GM19238 (cell line): ENCODE measurements at regions not wholly inside any gene's neighbourhood (a gene's known extent, or its start where the extent isn't known, plus 50 kb on each side); places are given as distances from the start of the nearest gene placed in this dataset.

Source experiments
- DNase-seq: peaks from one replicate; pipeline ENCODE4 v3.0.0; 2011; ENCODE audit warnings: low spot score; ENCODE audit not compliant: insufficient read length

DNA sequence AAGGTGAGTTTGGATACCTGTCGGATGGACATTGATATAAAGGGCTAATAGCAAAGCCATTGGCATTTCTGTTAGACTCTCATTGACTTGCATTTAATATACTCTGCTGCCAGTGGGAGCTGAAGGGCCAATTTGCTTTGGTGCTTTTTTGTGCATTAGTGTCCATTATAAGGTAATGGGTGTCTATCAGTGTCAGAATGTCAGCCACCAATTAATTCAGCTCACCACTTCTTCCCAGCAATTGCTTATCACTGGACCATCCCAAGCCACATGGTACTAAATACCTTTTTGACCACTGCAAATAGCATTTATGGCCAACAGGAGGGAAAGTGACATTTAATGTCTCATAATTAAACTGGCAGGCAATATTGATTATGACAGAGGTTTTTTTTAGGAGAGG, 317.8 kb downstream of the TEX29 start:
- no peak for DNase-seq

DNA sequence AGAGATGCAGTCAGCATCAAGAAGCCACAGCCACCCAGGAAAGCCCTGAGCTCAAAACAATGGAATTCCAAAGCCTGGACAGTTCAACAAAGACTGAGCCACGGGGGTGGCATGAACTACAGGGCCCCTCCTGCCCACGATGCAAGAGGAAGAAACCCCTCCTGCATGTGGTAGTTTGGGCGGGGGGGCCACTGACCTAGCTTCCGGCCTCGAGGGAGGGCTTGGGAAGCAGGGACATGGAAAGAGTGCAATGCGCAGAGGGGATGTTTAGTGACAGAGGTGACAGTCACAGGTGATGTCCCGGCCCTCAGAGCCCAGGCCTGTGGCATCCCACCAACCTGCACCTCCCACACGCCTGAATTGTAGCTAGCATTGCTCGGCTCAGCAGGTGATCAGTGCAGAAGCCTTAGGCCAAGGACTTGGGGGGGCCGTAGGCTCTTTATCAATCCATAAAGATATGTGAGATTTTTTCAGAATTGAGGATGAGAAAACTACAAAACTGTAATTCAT, 318.8 kb downstream of the TEX29 start:
- no peak for DNase-seq

DNA sequence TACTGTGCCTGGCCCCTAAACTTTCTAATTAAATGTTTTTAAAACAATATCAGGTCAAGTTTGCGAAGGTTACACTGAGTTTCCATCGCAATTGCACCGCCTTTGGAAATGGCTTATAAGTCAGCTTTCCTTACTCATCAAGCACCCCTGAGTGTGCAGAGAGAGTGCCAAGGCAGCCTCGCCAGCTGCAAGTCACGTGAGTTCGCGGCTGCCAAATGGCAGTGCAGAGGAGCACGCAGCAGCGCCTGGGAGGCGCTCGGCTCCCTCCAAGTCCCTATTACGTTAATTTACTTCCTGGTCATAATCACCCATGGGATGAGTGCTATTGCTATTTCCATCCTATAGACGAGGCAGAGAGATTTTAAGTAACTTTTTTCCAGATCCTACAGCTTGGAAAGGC, 319.6 kb downstream of the TEX29 start:
- DNase-seq = no peak

DNA sequence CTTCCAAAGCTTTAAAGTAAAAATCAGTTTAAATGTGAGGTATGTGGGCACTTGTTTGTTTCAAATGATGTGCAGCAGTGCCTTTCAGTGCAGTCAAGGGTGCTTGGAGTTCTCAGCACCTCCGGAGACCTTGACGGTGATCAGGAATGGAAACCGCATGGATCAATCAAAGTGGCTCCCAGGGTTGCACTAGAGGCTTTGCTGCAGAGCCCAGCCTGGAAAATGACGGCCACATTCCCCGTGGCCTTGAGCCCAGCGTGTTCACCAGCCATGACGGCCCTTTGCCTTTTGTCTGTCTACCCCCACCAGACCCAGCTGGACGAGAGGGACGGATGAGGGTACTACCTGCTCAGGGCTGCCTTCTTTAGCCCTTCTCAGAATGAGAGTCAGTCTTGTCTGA, 320.0 kb downstream of the TEX29 start:
- DNase-seq = no peak

DNA sequence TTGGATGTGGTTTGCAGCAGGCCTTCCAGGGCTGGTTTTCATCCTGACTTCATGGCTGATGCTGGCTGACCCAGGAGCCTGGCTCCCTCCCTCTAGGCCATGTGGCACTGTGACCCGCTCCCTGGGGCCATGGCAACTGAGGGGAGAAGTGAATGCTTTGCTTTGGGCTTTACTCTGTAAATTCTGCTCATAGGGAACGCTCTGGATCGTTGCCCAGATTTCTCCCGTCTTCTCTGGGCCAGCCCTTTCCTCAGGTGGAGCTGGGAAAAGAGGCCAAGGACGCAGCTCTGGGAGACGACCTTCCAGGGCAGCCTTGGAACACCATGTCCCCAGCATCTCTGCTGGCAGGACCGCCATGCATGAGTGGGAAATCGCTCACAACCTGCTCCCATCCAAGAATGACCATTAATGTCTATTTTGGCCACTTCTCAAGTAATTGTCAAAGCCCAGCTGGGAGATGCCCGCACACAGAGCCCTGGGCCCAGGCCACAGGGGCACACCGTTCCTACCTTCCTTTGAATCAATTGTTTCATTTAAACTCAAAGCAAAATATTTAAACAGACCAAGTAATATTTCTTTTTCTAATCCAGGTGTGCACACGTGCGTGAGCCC, 321.8 kb downstream of the TEX29 start:
- no peak for DNase-seq

DNA sequence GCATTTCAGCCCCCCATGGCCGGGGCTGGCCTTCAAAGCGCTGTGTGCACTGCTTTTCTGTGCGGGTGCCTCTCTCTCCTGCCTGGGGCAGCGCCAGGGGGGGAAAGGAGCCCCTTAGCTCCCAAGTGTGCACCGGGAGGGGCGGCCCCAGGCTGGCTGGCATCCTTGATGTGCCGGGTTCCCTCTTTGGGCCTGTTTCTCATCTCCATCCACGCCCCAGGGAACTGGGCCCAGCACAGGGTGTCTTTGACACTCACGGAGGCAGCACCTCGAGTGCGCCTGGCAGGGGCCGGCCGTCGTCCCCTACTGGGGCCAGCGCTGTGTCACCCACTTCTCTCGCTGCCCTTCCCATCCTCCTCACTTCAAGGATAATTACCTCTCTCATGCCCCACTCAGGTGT, 324.3 kb downstream of the TEX29 start:
- no peak for DNase-seq

DNA sequence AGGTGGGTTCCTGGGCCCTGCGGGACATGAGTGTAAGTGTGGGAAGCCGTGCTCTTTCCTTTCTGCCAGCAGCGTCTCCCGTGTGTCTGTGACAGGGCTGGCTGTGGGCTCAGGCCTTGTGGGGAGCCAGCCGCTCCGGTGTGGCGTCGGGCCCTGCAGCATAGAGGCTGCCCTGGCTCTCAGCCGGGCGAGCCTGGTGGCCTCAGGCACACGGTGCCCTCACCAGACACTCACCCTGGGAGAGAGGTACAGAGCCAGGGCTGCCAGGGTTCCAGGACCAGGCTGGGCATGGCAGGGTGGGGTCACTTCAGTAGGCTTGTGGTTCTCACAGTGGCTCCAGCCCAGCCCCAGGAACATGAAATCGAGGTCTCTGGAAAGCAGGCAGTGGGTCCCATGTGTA, 324.8 kb downstream of the TEX29 start:
- no peak for DNase-seq

DNA sequence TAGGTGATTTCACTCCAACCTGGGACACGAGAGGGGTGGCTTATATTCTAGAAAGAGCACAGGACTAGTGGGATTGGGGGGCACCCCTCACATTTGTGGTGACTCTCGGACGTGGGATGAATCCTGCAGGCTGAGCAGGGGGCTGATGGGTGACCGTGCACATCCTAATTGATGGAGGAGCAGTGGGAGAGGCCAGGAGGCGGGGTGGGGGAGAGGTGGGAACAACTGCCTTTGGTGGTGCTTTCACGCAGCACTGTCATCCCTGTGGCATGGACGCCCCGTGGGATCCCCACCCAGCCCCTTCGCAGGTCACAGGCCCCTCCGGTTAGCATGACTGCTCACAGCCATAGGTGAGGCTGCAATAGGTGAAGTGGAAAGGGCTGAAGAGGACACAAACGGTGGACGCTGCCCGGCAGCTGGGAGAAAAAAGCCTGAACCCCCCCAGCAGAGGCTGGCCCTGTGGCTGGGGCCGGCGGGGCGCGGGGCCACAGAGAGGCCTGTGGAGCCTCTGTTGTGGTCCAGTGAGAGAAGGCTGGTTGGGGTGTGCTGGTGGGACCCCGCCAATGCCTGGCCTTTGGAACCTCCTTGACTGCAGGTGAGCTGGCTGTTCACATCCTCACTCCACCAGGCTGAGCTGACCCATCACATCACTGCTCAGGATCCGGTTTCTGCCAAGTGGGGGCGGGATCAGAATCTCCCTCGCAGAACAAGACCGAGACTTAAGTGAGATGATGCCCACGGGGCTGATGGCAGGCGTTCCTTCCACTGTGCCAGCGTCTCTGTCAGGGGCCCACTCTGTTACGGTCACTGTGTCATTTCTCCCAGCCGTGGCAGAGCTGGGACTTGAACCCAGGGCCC, 325.4 kb downstream of the TEX29 start:
- DNase-seq = no peak

DNA sequence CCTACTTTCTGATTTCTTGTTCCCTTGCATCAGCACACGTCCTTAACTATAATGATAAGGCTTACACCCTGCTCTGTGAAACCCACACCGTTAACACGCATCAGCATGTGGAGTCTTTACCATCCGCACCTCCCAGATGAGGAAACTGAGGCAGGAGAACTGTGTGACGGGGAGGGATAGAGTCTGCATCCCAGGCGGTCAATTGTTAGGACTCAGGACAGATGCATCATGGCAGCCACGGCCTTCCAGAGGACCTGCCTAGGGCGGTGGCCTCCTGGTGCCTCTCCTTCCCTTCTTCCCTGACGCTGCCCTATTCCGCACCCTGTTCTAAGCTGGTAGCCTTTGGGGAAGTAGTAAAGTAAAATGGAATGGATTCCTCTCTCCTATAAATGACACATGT, 326.0 kb downstream of the TEX29 start:
- DNase-seq = no peak

DNA sequence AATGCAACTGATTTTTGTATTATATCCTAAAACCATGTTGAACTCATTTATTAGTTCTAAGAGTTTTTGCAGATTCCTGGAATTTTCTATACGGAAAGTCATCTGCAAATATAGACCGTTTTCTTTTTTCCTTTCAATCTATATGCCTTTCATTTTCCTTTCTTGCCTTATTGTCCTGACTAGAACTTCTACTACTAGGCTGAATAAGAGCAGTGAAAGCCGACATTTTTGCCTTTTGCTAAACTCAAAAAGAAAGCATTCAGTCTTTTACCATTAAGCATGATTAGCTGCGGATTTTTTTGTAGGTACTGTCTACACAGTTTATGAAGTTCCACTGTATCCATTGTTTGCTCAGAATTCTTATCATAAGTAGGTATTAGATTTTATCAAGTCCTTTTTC, 328.4 kb downstream of the TEX29 start:
- DNase-seq = no peak

DNA sequence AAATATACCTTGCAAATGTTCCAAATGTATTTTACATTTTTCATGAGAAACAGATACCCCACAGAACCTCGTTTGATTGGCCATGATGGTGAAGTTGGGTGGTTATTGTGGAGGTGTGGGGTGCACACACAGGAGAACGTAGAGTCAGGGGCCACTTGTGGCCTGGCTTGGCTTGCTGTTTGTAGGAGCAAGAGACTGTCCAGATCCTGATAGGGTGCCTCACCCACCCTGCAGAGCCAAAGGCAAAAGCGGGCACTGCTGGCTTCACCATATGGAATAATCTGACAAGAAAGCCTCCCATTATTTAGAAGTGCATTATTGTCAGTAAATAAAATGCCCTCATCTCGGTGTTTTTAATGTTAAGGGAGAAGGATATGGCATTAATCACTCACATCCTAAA, 330.2 kb downstream of the TEX29 start:
- no peak for DNase-seq

DNA sequence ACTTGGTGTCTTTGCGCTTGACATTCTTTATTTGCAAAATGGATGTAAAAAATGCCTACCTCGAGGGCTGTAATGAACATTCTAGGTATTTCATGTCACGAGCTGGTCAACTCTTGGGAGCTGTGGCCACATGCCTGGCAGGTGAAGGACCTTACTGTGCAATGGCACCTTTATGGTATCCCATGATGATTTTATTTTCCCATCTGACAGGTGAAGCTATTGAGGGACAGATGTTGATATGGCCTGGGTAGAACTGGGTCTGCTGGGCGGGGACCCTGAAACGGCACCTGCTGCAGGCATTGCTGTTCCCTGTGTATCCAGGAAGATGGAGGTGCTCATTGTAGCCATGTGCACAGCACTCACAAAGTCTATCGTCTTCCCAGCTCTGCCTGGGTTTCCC, 332.2 kb downstream of the TEX29 start:
- no peak for DNase-seq

DNA sequence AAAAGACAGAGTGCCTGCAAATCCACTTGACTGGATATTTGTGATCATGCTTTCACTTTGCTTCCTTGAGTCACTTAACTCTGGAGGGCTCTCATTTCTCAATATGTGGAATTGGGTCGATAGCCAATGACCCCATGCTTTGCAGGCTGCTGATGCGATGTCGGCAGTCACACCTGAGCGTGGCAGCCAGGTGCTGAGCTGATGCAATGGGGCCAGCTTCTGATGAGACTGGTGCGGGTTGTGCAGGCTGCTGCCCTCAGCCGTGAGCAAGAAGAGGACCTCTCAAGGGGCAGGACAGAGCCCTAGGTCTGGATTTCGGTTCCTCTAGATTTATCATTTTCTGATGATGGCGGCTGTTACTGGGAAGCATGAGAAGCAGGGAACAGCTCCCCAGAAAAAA, 334.1 kb downstream of the TEX29 start:
- no peak for DNase-seq

DNA sequence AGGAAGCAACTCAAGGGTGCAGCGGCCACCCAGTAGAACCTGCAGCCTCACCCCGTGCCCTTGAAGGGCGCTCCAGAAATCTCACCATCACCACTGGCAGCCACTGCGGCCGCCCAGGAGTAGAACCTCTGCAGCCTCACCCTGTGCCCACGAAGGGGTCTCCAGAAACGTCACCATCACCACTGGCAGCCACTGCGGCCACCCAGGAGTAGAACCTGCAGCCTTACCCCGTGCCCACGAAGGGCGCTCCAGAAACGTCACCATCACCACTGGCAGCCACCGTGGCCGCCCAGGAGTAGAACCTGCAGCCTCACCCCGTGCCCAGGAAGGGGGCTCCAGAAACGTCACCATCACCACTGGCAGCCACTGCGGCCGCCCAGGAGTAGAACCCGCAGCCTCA, 336.0 kb downstream of the TEX29 start:
- DNase-seq = no peak

DNA sequence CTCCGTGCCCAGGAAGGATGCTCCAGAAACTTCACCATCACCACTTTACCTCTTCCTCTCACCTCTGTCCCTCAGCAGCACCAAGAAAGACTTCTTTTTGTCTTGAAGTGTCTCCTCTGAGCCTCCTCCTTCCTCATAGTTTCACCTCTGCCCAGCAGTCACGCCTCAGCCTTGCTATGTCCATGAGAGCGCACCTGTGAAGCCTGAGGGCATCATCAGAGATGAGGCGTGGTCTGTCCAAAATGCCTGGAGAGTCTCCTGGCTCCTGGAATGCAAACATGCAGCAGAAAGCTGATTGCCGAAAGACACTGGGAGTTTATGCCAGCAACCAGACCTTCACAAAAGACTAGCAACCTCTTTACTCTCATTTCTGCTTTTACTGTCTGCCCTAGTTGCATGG, 336.6 kb downstream of the TEX29 start:
- DNase-seq = no peak

DNA sequence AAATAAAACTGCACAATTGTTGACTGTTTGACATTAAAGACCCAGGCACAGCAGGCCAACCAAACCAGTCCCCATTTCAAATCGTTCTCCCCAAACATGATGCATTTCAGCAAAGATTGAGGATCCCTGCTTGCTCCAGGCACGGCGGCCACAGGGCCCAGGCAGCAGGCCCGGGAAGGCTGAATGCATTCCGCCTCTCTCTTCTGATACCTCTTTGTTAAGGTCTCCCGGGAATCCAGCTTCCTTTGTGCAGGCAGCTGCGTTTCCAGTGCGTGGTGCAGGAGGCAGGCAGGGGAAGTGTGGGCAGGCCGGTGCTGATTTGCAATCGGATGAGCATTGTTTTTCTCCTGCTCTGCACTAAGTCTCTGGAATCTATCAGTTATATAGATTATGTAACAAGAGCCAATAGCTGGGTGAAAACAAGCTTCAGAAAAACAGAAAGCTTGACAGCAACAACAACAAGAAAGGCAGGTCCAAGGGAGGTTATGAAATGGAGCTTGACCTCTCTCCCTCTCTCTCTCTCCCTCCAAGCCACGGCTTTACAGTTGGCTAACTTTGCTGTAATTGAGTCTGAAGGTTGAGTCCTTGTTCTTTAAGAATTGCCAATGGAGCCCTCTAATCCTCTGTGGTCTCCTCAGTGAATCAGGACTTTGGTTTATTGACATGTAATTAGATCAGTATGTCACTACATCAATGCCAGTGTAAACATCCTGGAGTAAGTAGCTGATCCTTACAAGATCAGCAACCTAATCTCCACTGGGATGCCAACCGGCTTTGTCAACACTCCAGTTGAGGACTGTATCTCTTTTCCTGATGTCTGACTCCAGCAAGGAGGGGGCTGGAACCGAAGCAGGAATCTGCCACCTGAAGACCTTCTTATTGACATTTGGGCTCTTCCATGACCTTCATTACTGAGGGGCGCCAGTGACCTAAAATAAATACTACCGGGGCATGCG, 338.0 kb downstream of the TEX29 start:
- DNase-seq = no peak

DNA sequence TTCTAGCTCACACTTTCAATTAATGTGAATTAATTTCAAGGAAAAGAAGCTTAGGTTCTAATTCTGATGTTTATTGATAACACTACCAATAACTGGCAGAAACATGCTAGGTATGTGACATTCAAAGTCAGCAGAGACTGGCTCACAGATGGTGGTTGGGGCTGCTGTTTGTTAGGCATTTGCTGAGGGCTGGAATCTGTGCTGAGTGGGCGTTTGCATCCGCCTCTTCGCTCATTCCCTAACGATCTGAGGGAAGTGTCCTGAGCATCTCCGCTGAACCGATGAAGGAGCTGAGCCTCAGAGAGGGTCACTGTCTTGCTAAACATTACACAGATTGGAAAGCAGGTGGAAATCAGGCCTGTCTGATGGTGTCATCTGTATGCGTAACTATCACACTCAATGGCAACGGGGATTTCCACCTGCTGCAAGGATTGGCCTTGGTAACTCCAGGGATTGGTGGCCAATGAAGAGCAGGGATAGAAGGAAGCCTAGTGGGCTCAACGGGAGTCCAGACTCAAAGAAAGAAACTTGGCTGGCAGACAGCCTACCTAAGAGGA, 338.9 kb downstream of the TEX29 start:
- no peak for DNase-seq

DNA sequence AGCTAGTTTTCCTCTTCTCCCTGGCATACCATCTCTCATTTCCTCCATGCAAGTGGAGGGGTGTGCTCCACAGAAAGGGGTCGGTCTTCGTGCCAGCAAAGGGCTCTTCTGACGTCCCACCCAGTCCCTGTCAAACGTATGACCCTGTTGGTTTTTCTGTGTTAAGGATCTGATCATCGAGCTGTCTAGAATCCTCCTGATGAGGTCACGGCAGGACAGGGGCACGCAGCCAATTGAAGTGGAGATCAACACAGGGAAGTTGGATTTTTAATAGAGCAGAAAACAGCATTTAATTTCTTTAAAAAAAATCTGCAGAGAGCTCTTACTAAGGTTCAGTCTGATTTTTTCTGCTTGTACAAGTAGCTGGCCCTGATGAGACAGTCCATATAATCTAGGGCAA, 339.4 kb downstream of the TEX29 start:
- no peak for DNase-seq

DNA sequence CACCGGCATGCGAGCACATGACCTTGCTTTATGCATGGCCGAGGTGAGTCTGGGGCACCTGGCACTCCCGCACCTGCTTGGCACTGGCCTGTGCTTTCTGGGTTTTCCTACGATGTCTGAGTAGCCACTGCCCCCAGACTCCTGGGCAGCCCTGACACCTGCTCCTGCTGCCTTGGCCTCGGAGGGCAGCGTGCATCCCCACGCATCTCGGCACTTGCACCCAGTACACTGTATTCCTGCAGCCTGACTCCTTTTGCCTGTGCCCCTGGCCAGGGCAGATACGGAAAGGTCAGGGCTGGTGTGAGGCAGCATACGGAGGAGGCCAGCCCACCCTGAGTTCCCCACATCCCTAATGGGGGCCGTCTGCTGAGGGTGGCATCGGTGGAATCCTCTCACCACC, 340.6 kb downstream of the TEX29 start:
- no peak for DNase-seq

DNA sequence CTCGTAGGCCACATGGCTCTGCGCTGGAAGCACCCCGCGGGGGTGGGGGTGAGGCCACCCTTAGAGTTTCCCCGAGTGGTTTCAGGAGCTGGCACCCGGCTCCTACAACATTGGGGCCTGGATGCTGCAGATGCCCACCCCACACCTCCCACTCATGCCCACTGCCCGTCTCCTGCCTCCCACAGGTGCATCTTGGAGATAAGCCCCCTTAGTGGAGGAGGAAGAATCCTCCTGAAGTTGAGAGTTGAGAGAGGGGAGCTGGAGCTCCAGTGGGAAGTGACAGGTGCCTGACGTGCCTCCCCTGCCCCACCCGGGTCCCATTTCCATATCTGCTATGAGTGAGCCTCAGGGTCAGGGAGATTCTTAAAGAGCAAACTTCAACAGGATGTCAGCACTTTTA, 341.3 kb downstream of the TEX29 start:
- DNase-seq = no peak

DNA sequence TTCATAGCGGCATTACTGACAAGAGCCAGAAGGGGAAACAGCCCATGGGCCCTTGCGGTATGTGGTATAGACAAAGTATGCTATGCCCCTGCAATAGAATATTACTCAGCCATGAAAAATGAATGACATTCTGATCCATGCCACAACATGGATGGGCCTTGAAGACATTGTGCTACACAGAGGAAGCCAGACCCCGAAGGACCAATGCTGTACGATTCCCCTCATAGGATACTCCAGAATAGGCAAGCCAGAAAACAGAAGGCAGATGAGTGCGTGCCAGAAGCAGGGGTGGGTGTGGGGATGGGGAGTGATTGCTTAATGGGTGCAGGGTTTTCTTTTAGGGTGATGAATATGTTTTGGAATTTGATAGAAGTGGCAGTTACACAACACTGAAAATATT, 342.0 kb downstream of the TEX29 start:
- DNase-seq = no peak

DNA sequence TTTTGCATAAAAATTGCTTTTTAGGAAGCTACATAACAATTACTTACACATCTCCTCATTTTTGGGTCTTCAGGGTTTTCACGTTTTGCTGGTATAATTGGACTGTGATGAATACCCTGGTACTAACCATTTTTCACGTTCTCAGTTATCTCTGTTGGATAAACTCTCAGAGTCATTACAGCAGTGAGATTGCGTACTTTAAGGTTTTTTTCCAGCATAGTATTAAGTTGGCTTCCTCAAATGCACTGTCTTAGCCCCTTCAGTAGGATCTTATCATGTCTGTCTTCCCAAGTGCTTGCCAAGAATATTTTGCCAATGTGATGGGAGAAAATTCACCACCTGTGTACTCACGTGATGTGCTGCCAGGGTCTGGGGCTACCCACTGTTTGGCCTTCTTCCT, 342.5 kb downstream of the TEX29 start:
- DNase-seq = no peak
